Spleen (tissue), 11 donors: ENCODE measurements at regions not wholly inside any gene's neighbourhood (a gene's known extent, or its start where the extent isn't known, plus 50 kb on each side); places are given as distances from the start of the nearest gene placed in this dataset.

ENCODE experiments used
- DNase-seq: peaks from one replicate; pipeline ENCODE4 v3.0.0-alpha.2; 2020
- H3K27ac ChIP-seq, 8 donors: fragments of 200-600 bp; sonication (generic) in 7 of 8; 1 replicate in 4 of 8; 2 replicates in 4 of 8; pipeline versions ENCODE4 v1.5.0 to v1.8.0; 2016 to 2021; ENCODE audit warnings: inconsistent platforms in 4 of 8, mild to moderate bottlenecking in 4 of 8, moderate library complexity in 1 of 8
- H3K27me3 ChIP-seq, 7 donors: fragments of 200-600 bp; sonication (generic) in 6 of 7; replicated peaks in 1 of 7; 1 replicate in 4 of 7; 2 replicates in 3 of 7; pipeline versions ENCODE4 v1.5.0 to v1.8.0; 2016 to 2021; ENCODE audit warnings: inconsistent platforms in 3 of 7, mild to moderate bottlenecking in 1 of 7
- H3K36me3 ChIP-seq, 6 donors: fragments of 200-600 bp; sonication (generic) in 5 of 6; 1 replicate in 4 of 6; 2 replicates in 2 of 6; pipeline versions ENCODE4 v1.5.0 to v1.8.0; 2016 to 2021; ENCODE audit warnings: inconsistent platforms in 2 of 6
- H3K4me1 ChIP-seq, 6 donors: fragments of 200-600 bp; sonication (generic) in 5 of 6; 1 replicate in 3 of 6; 2 replicates in 3 of 6; pipeline versions ENCODE4 v1.5.0 to v1.8.0; 2016 to 2021; ENCODE audit warnings: inconsistent platforms in 3 of 6
- H3K4me3 ChIP-seq, 8 donors: fragments of 200-600 bp; sonication (generic) in 7 of 8; 1 replicate in 4 of 8; 2 replicates in 4 of 8; pipeline versions ENCODE4 v1.5.0 to v1.8.0; 2016 to 2021; ENCODE audit warnings: inconsistent platforms in 4 of 8, mild to moderate bottlenecking in 4 of 8, moderate library complexity in 2 of 8
- H3K9me3 ChIP-seq, 8 donors: fragments of 200-600 bp; sonication (generic) in 7 of 8; 1 replicate in 4 of 8; 2 replicates in 4 of 8; pipeline versions ENCODE4 v1.5.0 to v1.8.0; 2016 to 2021; ENCODE audit warnings: inconsistent platforms in 4 of 8
- CTCF ChIP-seq, 11 experiments: fragments of 200-600 bp in 7 of 11; fragments of 450-650 bp in 4 of 11; sonication (generic) in 4 of 11; IDR thresholded peaks in 8 of 11; conservative IDR thresholded peaks in 3 of 11; 1 replicate in 7 of 11; 2 replicates in 4 of 11; pipeline versions ENCODE4 v1.4.0 to v1.8.0; 2016 to 2021; ENCODE audit warnings: antibody characterized with exemption in 11 of 11, inconsistent platforms in 4 of 11, mild to moderate bottlenecking in 1 of 11
- POLR2A ChIP-seq, 3 donors: fragments of 450-650 bp; IDR thresholded peaks; one replicate each; pipeline ENCODE4 v1.5.1; 2017; ENCODE audit warnings: antibody characterized with exemption in 3 of 3, mild to moderate bottlenecking in 1 of 3
- POLR2AphosphoS5 ChIP-seq, 3 donors: sonication (generic); formaldehyde crosslinking; IDR thresholded peaks; one replicate each; pipeline ENCODE4 v1.5.1; 2017; ENCODE audit warnings: antibody characterized with exemption in 3 of 3
- WGBS, 5 donors: extraction: QIAGEN DNeasy Blood & Tissue Kit in 3 of 5; methylation state at CpG; one replicate each; pipeline versions ENCODE4 v1.1.5 to v1.1.7; 2013 to 2018; 5-methylcytosine and 5-hydroxymethylcytosine counted together
- intact Hi-C: fragments of 100-400 bp; cut with DNase I; formaldehyde crosslinking; loops from one replicate; pipeline ENCODE4 v1.15.0; 2023; ENCODE audit warnings: low total_unique reads
- donor health status: healthy with polysubstance abuse.
- donor health status: DM: no; HTN: no; CAD: no; lungs with moderate emphysema.
- donor health status: DM: no; HTN: no; CAD: no.
- donor health status: Bipolar disorder and iron deficiency.
- donor health status: healthy.
- donor health status: DM: no; HTN: no; CAD: no.
- donor health status: DM: yes; HTN: yes; CAD: no.

- H3K36me3 ChIP-seq = no peaks in the 10 kb centered on the region
- WGBS, 5 donors = 74 to 94% (median 81%) methylated on average over 1 of the region's 1 CpG
- no peak overlapping the region for H3K4me3 ChIP-seq
- intact Hi-C loops = no loop called here
- peaks cover 0 to 10% (median 0%) of the 10 kb centered on the region in 8 donors for H3K9me3 ChIP-seq
- TF ChIP-seq CTCF (IDR thresholded peaks at IDR 0.05 in 8 of 11, conservative IDR thresholded peaks at IDR 0.05 in 3 of 11) (no peak), POLR2AphosphoS5 (IDR thresholded peaks at IDR 0.05) (no peak), POLR2A (IDR thresholded peaks at IDR 0.05) (no peak)
- H3K4me1 ChIP-seq = no peaks in the 10 kb centered on the region
- H3K27ac ChIP-seq = no peak overlapping the region
- DNase-seq = no peak
- no peaks in the 10 kb centered on the region for H3K27me3 ChIP-seq
Observed at GRCh38 chr16:65537336-65537735, 415.5 kb upstream of the CDH11 start.

- DNase-seq = no peak
- 84 to 91% (median 90%) methylated on average over 2 of the region's 2 CpGs for WGBS, 5 donors
- Histone ChIP-seq H3K4me3 (no peak overlapping the region), H3K27ac (no peak overlapping the region), H3K4me1 (no peaks in the 10 kb centered on the region), H3K9me3 (peaks cover 0 to 9% (median 0%) of the 10 kb centered on the region in 8 donors), H3K27me3 (no peaks in the 10 kb centered on the region), H3K36me3 (no peaks in the 10 kb centered on the region)
- TF ChIP-seq CTCF (IDR thresholded peaks at IDR 0.05 in 8 of 11, conservative IDR thresholded peaks at IDR 0.05 in 3 of 11) (no peak), POLR2AphosphoS5 (IDR thresholded peaks at IDR 0.05) (no peak), POLR2A (IDR thresholded peaks at IDR 0.05) (no peak)
- intact Hi-C loops = no loop called here
Observed at GRCh38 chr16:65534121-65534528, 412.3 kb upstream of the CDH11 start.

GRCh38 chr16:65532846-65533245, 411.0 kb upstream of the CDH11 start:
- Histone ChIP-seq H3K4me3 (no peak overlapping the region), H3K27ac (peak overlapping the region in 6 of 8 donors; percentile 18 to 75 (median 67)), H3K9me3 (peaks cover 0 to 9% (median 0%) of the 10 kb centered on the region in 8 donors), H3K4me1 (no peaks in the 10 kb centered on the region), H3K27me3 (no peaks in the 10 kb centered on the region), H3K36me3 (no peaks in the 10 kb centered on the region)
- TF ChIP-seq POLR2AphosphoS5 (IDR thresholded peaks at IDR 0.05) (no peak), POLR2A (IDR thresholded peaks at IDR 0.05) (no peak)
- DNase-seq = no peak
- 80 to 96% (median 84%) methylated on average over 2 of the region's 2 CpGs for WGBS, 5 donors
- intact Hi-C loops = no loop called here

GRCh38 chr16:65532258-65532657, 410.4 kb upstream of the CDH11 start:
- Histone ChIP-seq H3K27ac (peak overlapping the region; percentile 18 to 75 (median 64)), H3K36me3 (no peaks in the 10 kb centered on the region), H3K9me3 (peaks cover 0 to 11% (median 4%) of the 10 kb centered on the region in 8 donors), H3K4me3 (peak overlapping the region in 4 of 8 donors; percentile 13 to 50 (median 16)), H3K4me1 (no peaks in the 10 kb centered on the region), H3K27me3 (no peaks in the 10 kb centered on the region)
- TF ChIP-seq POLR2AphosphoS5 (IDR thresholded peaks at IDR 0.05) (no peak), CTCF (IDR thresholded peaks at IDR 0.05 in 8 of 11, conservative IDR thresholded peaks at IDR 0.05 in 3 of 11) (no peak), POLR2A (IDR thresholded peaks at IDR 0.05) (no peak)
- 37 to 51% (median 42%) methylated on average over 6 of the region's 6 CpGs for WGBS, 5 donors
- intact Hi-C loops = no loop called here
- DNase-seq = no peak

- DNase-seq = no peak
- H3K4me3 ChIP-seq = no peak overlapping the region
- H3K36me3 ChIP-seq = no peaks in the 10 kb centered on the region
- TF ChIP-seq POLR2AphosphoS5 (IDR thresholded peaks at IDR 0.05) = no peak
- no peak for TF ChIP-seq POLR2A (IDR thresholded peaks at IDR 0.05)
- no peak for TF ChIP-seq CTCF (IDR thresholded peaks at IDR 0.05 in 8 of 11, conservative IDR thresholded peaks at IDR 0.05 in 3 of 11)
- no peaks in the 10 kb centered on the region for H3K4me1 ChIP-seq
- H3K27ac ChIP-seq = peak overlapping the region in 5 of 8 donors; percentile 51 to 75 (median 67)
- WGBS, 5 donors = 63 to 78% (median 70%) methylated on average over 4 of the region's 4 CpGs
- no peaks in the 10 kb centered on the region for H3K27me3 ChIP-seq
- peaks cover 0 to 16% (median 5%) of the 10 kb centered on the region in 8 donors for H3K9me3 ChIP-seq
- intact Hi-C loops = no loop called here
Observed at GRCh38 chr16:65531475-65531874, 409.6 kb upstream of the CDH11 start.
